Astrocyte of the hippocampus (primary cell): ENCODE measurements at regions not wholly inside any gene's neighbourhood (a gene's known extent, or its start where the extent isn't known, plus 50 kb on each side); places are given as distances from the start of the nearest gene placed in this dataset.
"Not testable (repeated sequence)": the region's sequence is repeated elsewhere in the genome, so short reads cannot be mapped to it uniquely, and the experiment has no call there.

Experiments used
- DNase-seq: peaks from one replicate; pipeline ENCODE4 v3.0.0; 2011; ENCODE audit warnings: low read depth, low spot score

DNA sequence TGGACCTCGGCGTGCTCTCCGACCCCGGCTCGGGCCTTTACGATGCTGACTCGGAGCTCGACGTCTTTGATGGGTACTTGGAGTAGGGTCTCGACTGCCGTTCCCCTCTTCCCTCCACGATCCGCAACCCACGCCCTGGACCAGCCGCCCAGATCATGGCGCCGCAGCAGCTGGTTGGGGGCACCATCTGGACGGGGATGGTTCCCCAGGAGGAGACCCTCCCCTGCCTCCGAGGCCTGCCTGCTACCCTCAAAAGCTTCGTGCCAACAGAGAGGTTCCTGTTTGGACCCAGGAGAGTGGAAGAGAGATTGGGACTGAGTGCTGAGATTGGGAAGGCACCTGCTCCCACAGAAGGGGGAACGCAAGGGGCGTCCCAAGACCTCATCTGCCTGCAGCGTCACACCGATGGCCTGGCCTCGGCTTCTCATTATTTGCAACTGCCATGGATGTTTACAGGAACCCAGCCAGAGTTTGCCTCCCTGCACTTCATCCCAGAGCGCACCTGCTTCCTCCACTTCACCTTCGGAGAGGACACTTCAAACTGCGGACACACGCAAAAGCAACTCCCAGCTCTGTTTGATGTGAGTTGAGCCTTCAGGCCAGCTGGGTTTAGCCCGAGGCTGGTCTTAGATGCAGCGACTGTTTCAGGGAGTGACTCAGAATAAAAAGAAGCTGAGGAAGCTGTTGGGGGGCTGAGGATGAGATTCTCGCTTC lies 58.9 kb downstream of the GOLGA6L7 start:
- not testable (repeated sequence) for DNase-seq

DNA sequence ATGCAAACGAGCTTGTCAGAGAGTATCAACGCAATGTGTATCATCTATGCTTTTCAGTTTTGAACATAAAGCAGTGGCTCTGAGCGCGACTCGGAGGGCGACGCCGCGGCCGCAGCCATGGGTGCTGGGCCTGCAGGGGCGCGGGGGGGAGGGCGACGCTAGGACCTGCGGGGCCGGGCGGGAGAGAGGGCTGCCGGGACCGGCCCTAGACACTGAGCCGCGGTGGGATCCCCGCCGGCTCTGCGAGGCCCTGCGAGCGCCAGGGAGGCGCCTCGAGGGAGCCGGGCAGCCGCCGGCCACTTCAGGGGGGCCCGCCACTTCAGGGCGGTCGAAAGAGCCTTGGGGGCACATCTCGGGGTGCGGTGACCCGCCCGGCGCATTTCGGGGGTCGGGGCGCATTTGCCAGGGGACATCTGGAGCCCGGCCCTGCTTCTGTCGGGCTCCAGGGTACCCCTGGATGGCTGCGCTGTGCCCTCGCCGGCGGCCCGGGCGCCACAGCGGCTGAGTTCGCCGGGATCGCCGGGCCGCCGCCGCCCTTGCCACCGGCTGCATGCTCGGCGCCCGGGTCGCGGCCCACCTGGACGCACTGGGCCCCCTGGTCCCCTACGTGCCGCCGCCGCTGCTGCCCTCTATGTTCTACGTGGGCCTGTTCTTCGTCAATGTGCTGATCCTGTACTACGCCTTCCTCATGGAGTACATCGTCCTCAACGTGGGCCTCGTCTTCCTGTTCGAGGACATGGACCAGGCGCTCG lies 59.6 kb downstream of the GOLGA6L7 start:
- DNase-seq: not testable (repeated sequence)

GRCh38 chr15:28788176-28788575 lies 60.3 kb downstream of the GOLGA6L7 start:
- DNase-seq: not testable (repeated sequence)

DNA sequence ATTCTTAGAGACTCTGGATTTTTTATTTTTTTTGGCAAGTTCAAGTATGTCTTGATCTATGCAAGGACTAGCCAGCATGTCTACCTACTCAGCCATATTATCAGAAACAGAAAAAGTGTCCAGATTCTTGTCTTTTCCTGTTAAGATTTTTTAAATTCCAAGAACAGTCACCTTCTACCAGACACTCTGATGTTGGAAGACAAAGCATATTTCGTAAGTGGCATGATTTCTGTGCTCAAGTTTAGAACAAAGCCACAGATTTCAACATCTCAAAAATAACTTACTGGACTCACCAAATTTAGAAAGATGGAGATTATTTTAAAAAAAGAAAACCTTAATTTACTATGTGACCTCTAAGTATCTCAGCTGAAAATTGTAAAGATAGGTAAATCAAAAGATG lies 61.9 kb downstream of the GOLGA6L7 start:
- DNase-seq: peak; percentile 11

- DNase-seq: not testable (repeated sequence)
Observed at GRCh38 chr15:28784347-28785163, 63.9 kb downstream of the GOLGA6L7 start.

DNA sequence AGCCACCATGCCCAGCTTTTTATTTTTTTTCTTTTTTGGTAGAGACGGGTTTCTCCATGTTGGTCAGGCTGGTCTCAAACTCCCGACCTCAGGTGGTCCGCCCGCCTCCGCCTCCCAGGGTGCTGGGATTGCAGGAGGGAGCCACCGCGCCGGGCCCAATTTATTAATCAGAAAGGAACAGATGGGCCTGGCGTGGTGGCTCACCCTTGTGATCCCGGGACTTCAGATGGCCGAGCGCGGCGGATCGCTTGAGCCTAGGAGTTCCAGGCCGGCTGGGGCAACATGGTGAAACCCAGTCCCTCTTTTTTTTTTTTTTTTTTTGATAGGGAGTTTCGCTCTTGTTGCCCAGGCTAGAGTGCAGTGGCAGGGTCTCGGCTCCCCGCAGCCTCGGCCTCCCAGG lies 64.6 kb downstream of the GOLGA6L7 start:
- DNase-seq: no peak

GRCh38 chr15:28783466-28783865 lies 65.0 kb downstream of the GOLGA6L7 start:
- DNase-seq: no peak

DNA sequence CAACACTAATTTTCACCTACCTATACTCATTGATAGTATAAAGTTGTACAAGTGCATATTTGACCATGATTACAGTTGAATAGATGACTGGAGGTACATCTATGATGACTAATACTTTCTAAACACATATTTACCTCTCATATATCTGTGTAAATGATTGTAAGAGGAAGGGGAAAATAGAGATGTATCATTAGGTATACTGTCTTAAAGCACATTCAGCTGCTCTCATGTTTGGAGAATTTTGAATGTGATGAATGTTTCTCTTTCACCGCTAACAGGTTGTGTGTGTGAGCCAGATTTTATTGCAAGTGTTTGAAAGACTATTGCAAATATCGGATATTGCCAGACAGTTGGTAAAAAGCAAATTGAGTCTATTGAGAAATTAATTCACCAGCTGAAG lies 66.2 kb upstream of the GOLGA8M start:
- DNase-seq: not testable (repeated sequence)

- DNase-seq: not testable (repeated sequence)
Observed at GRCh38 chr15:28772857-28773256, 60.6 kb upstream of the GOLGA8M start.
